ENCODE measurements at regions not wholly inside any gene's neighbourhood (a gene's known extent, or its start where the extent isn't known, plus 50 kb on each side); places are given as distances from the start of the nearest gene placed in this dataset.

- Histone ChIP-seq H3K79me2 (ENCODE audit: control insufficient read depth, insufficient read depth, low read length) (no peaks in the 10 kb centered on the region), H4K20me1 (replicated peaks; ENCODE audit: control insufficient read depth, extremely low read depth, insufficient read depth, low read length) (no peaks in the 10 kb centered on the region), H3K4me3 (replicated peaks in 1 of 3; ENCODE audit: insufficient read depth in 1 of 3, low read depth in 1 of 3, low read length in 3 of 3) (no peak overlapping the region), H3K27me3 (ENCODE audit: control insufficient read depth in 2 of 2, insufficient read depth in 2 of 2, low read length in 2 of 2) (no peaks in the 10 kb centered on the region), H2AFZ (ENCODE audit: low read depth, low read length) (no peak overlapping the region), H3K27ac (ENCODE audit: insufficient read depth, low read depth, low read length) (no peak overlapping the region), H3K9me3 (replicated peaks; ENCODE audit: control insufficient read depth, insufficient read depth, low read length) (no peaks in the 10 kb centered on the region), H3K4me2 (ENCODE audit: insufficient read depth, low read length) (no peak overlapping the region), H3K9ac (replicated peaks; ENCODE audit: extremely low read depth, insufficient read depth, low read length) (no peak overlapping the region), H3K36me3 (ENCODE audit: control insufficient read depth in 2 of 2, extremely low read depth in 1 of 2, insufficient read depth in 2 of 2, low read length in 2 of 2) (no peaks in the 10 kb centered on the region), H3K4me1 (ENCODE audit: control insufficient read depth, extremely low read depth, insufficient read depth, low read length) (no peaks in the 10 kb centered on the region), H3K9me1 (replicated peaks; ENCODE audit: control insufficient read depth, extremely low read depth, insufficient read depth, low read length) (no peaks in the 10 kb centered on the region)
- POLR2A ChIA-PET = no interaction called here
- DNase-seq (ENCODE audit: low read depth, low spot score) (no peak), FAIRE-seq (no peak)
- TF ChIP-seq FOS (IDR thresholded peaks at IDR 0.05; ENCODE audit: borderline replicate concordance, insufficient read depth, low read length) (no peak), JUN (IDR thresholded peaks at IDR 0.05; ENCODE audit: borderline replicate concordance, insufficient read depth, insufficient read length, low read depth) (no peak), POLR2AphosphoS5 (IDR thresholded peaks at IDR 0.05; ENCODE audit: insufficient read depth, low read depth, low read length) (no peak), GATA2 (IDR thresholded peaks at IDR 0.05; ENCODE audit: insufficient read depth, insufficient read length, low read depth, low read length) (no peak), EZH2 (IDR thresholded peaks at IDR 0.05; ENCODE audit: borderline replicate concordance, low read depth, low read length, severe bottlenecking) (no peak), POLR2A (IDR thresholded peaks at IDR 0.05; ENCODE audit: low read depth, low read length) (no peak)
- intact Hi-C loops (cut with micrococcal nuclease) (no loop called here), dilution Hi-C loops (cut with MboI; ENCODE audit: extremely low pct_ligation_motif_present, low sequenced_read_pairs) (no loop called here)
- CTCF ChIA-PET = interaction anchor here (1.5 kb wide), 1 partner anchor 11 kb away, joined by 3 read pairs; no protein-coding TSS in a partner anchor
- no TSS peak for BruUV-seq (replicated peaks)
These were observed 319.1 kb downstream of the ANXA1 start for GRCh38 chr9:73470766-73471165.

GRCh38 chr9:73474002-73474600 is 322.4 kb downstream of the ANXA1 start:
- no peak for TF ChIP-seq MYC (IDR thresholded peaks at IDR 0.05; ENCODE audit: low read depth, low read length)
- TF ChIP-seq POLR2A (IDR thresholded peaks at IDR 0.05; ENCODE audit: low read depth, low read length) = no peak
- no peak for TF ChIP-seq CTCF (IDR thresholded peaks at IDR 0.05; ENCODE audit: extremely low read depth in 1 of 2, insufficient read depth in 1 of 2, low read depth in 1 of 2, low read length in 2 of 2)
- no peak for TF ChIP-seq POLR2AphosphoS5 (IDR thresholded peaks at IDR 0.05; ENCODE audit: insufficient read depth, low read depth, low read length)
- H4K20me1 ChIP-seq (replicated peaks; ENCODE audit: control insufficient read depth, extremely low read depth, insufficient read depth, low read length) = no peaks in the 10 kb centered on the region
- BruUV-seq (replicated peaks) = no TSS peak
- no peaks in the 10 kb centered on the region for H3K9me3 ChIP-seq (replicated peaks; ENCODE audit: control insufficient read depth, insufficient read depth, low read length)
- intact Hi-C loops (cut with micrococcal nuclease) (no loop called here), dilution Hi-C loops (cut with MboI; ENCODE audit: extremely low pct_ligation_motif_present, low sequenced_read_pairs) (no loop called here)
- DNase-seq (ENCODE audit: low read depth, low spot score) = no peak
- no peak overlapping the region for H3K27ac ChIP-seq (ENCODE audit: insufficient read depth, low read depth, low read length)
- H2AFZ ChIP-seq (ENCODE audit: low read depth, low read length) = no peak overlapping the region
- H3K27me3 ChIP-seq (ENCODE audit: control insufficient read depth in 2 of 2, insufficient read depth in 2 of 2, low read length in 2 of 2) = no peaks in the 10 kb centered on the region
- H3K4me2 ChIP-seq (ENCODE audit: insufficient read depth, low read length) = no peak overlapping the region
- no peak for FAIRE-seq
- ChIA-PET POLR2A (no interaction called here), CTCF (interaction anchor here (1.2 kb wide), 1 partner anchor 10 kb away, joined by 3 read pairs; no protein-coding TSS in a partner anchor)
- no peaks in the 10 kb centered on the region for H3K4me1 ChIP-seq (ENCODE audit: control insufficient read depth, extremely low read depth, insufficient read depth, low read length)
- no peaks in the 10 kb centered on the region for H3K36me3 ChIP-seq (ENCODE audit: control insufficient read depth in 2 of 2, extremely low read depth in 1 of 2, insufficient read depth in 2 of 2, low read length in 2 of 2)
- H3K4me3 ChIP-seq (replicated peaks in 1 of 3; ENCODE audit: insufficient read depth in 1 of 3, low read depth in 1 of 3, low read length in 3 of 3) = no peak overlapping the region
- no peaks in the 10 kb centered on the region for H3K79me2 ChIP-seq (ENCODE audit: control insufficient read depth, insufficient read depth, low read length)
- no peaks in the 10 kb centered on the region for H3K9me1 ChIP-seq (replicated peaks; ENCODE audit: control insufficient read depth, extremely low read depth, insufficient read depth, low read length)
- H3K9ac ChIP-seq (replicated peaks; ENCODE audit: extremely low read depth, insufficient read depth, low read length) = no peak overlapping the region

Measured in endothelial cell of umbilical vein (primary cell).